ENCODE measurements at regions not wholly inside any gene's neighbourhood (a gene's known extent, or its start where the extent isn't known, plus 50 kb on each side); places are given as distances from the start of the nearest gene placed in this dataset.

DNA sequence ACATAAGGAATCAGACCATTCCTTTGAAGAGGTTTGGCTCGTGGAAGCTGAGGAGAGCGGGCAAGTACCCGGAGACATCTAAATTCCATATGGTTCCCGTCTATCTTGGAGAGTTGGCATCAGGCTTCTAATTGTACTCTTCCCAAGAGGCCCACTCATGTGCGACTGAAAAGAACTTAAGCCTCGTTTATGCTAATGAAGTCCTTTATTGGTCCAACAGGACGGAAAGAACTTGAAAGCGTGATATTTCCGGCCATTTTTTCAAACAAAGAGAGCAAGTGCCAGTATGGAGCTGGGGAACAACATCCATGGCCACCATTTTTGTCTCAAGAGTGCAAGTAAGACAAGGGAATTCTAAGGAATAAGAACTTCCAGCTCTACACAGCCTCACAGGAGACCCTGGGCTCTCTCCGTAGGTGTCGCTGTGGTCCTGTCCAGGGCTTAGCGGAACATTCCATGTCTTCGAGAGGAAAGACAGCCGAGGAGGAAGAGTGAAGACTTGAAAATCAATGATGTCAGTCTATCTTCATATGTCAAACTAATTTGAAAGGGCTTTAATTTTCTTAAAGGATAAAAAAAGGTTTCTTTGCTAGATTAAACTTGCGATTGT, 566.0 kb upstream of the PSMD7 start:
- no peak for TF ChIP-seq BACH2 (CRISPR knock-in tag; IDR thresholded peaks at IDR 0.05; ENCODE audit: borderline replicate concordance)
- TF ChIP-seq, protein P1, sequence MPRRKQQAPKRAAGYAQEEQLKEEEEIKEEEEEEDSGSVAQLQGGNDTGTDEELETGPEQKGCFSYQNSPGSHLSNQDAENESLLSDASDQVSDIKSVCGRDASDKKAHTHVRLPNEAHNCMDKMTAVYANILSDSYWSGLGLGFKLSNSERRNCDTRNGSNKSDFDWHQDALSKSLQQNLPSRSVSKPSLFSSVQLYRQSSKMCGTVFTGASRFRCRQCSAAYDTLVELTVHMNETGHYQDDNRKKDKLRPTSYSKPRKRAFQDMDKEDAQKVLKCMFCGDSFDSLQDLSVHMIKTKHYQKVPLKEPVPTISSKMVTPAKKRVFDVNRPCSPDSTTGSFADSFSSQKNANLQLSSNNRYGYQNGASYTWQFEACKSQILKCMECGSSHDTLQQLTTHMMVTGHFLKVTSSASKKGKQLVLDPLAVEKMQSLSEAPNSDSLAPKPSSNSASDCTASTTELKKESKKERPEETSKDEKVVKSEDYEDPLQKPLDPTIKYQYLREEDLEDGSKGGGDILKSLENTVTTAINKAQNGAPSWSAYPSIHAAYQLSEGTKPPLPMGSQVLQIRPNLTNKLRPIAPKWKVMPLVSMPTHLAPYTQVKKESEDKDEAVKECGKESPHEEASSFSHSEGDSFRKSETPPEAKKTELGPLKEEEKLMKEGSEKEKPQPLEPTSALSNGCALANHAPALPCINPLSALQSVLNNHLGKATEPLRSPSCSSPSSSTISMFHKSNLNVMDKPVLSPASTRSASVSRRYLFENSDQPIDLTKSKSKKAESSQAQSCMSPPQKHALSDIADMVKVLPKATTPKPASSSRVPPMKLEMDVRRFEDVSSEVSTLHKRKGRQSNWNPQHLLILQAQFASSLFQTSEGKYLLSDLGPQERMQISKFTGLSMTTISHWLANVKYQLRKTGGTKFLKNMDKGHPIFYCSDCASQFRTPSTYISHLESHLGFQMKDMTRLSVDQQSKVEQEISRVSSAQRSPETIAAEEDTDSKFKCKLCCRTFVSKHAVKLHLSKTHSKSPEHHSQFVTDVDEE (CRISPR knock-in tag; IDR thresholded peaks at IDR 0.05) = no peak
- no peak for TF ChIP-seq ZNF565 (CRISPR knock-in tag; conservative IDR thresholded peaks at IDR 0.05; ENCODE audit: low read depth)
- no peak for TF ChIP-seq OSR1 (CRISPR knock-in tag; IDR thresholded peaks at IDR 0.05)
- TF ChIP-seq ZNF70 (CRISPR knock-in tag; IDR thresholded peaks at IDR 0.05) = no peak
- no peak for TF ChIP-seq RARB (CRISPR knock-in tag; IDR thresholded peaks at IDR 0.05)
- no peak for TF ChIP-seq TOX (CRISPR knock-in tag; IDR thresholded peaks at IDR 0.05; ENCODE audit: borderline replicate concordance)
- TF ChIP-seq ZFP3 (CRISPR knock-in tag; IDR thresholded peaks at IDR 0.05) = no peak
- TF ChIP-seq ZFP30 (CRISPR knock-in tag; IDR thresholded peaks at IDR 0.05) = no peak
- TF ChIP-seq, protein P2, sequence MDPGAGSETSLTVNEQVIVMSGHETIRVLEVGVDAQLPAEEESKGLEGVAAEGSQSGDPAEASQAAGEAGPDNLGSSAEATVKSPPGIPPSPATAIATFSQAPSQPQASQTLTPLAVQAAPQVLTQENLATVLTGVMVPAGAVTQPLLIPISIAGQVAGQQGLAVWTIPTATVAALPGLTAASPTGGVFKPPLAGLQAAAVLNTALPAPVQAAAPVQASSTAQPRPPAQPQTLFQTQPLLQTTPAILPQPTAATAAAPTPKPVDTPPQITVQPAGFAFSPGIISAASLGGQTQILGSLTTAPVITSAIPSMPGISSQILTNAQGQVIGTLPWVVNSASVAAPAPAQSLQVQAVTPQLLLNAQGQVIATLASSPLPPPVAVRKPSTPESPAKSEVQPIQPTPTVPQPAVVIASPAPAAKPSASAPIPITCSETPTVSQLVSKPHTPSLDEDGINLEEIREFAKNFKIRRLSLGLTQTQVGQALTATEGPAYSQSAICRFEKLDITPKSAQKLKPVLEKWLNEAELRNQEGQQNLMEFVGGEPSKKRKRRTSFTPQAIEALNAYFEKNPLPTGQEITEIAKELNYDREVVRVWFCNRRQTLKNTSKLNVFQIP (CRISPR knock-in tag; IDR thresholded peaks at IDR 0.05; ENCODE audit: borderline replicate concordance, low read depth) = no peak
- no peak for TF ChIP-seq CSDC2 (CRISPR knock-in tag; IDR thresholded peaks at IDR 0.05)

All from SK-N-SH treated with all-trans-retinoic acid at 6 μM for 48 hours (cell line).